GM21528 (cell line): ENCODE measurements at regions not wholly inside any gene's neighbourhood (a gene's known extent, or its start where the extent isn't known, plus 50 kb on each side); places are given as distances from the start of the nearest gene placed in this dataset.
"Not testable (repeated sequence)": the region's sequence is repeated elsewhere in the genome, so short reads cannot be mapped to it uniquely, and the experiment has no call there.

Source experiments
- ATAC-seq: cut with Tn5 transposase; IDR thresholded peaks from one replicate; pipeline ENCODE4 v1.9.1; 2021; ENCODE audit warnings: mild to moderate bottlenecking, moderate library complexity; ENCODE audit not compliant: unreplicated experiment, low FRiP score

- no peak for ATAC-seq
Observed at GRCh38 chr1:199466961-199467360, 560.5 kb upstream of the NR5A2 start.

- no peak for ATAC-seq
Observed at GRCh38 chr1:199472018-199472417, 555.5 kb upstream of the NR5A2 start.

- ATAC-seq, result no peak
Observed at GRCh38 chr1:199472978-199473377, 554.5 kb upstream of the NR5A2 start.

- ATAC-seq, result no peak
Observed at GRCh38 chr1:199474738-199475137, 552.8 kb upstream of the NR5A2 start.

GRCh38 chr1:199482426-199482825 lies 545.1 kb upstream of the NR5A2 start:
- no peak for ATAC-seq

- ATAC-seq, result no peak
Observed at GRCh38 chr1:199489594-199489993, 537.9 kb upstream of the NR5A2 start.

GRCh38 chr1:199490769-199491527 lies 536.6 kb upstream of the NR5A2 start:
- no peak for ATAC-seq

- ATAC-seq, result no peak
Observed at GRCh38 chr1:199495432-199495831, 532.1 kb upstream of the NR5A2 start.

- ATAC-seq, result not testable (repeated sequence)
Observed at GRCh38 chr1:199498802-199499201, 528.7 kb upstream of the NR5A2 start.

- ATAC-seq, result no peak
Observed at GRCh38 chr1:199508072-199508471, 519.4 kb upstream of the NR5A2 start.

GRCh38 chr1:199508653-199509052 lies 518.9 kb upstream of the NR5A2 start:
- no peak for ATAC-seq

- ATAC-seq, result no peak
Observed at GRCh38 chr1:199509456-199509855, 518.1 kb upstream of the NR5A2 start.

GRCh38 chr1:199510314-199510713 lies 517.2 kb upstream of the NR5A2 start:
- no peak for ATAC-seq

- no peak for ATAC-seq
Observed at GRCh38 chr1:199512037-199512710, 515.3 kb upstream of the NR5A2 start.

GRCh38 chr1:199515261-199515660 lies 512.2 kb upstream of the NR5A2 start:
- no peak for ATAC-seq

- ATAC-seq, result no peak
Observed at GRCh38 chr1:199522338-199522737, 505.2 kb upstream of the NR5A2 start.

- no peak for ATAC-seq
Observed at GRCh38 chr1:199522936-199523335, 504.6 kb upstream of the NR5A2 start.

GRCh38 chr1:199529324-199529723 lies 498.2 kb upstream of the NR5A2 start:
- no peak for ATAC-seq

- not testable (repeated sequence) for ATAC-seq
Observed at GRCh38 chr1:199533361-199533760, 494.1 kb upstream of the NR5A2 start.

GRCh38 chr1:199545780-199546179 lies 481.7 kb upstream of the NR5A2 start:
- ATAC-seq, result peak; percentile 51

- peak; percentile 49 for ATAC-seq
Observed at GRCh38 chr1:199546323-199546722, 481.2 kb upstream of the NR5A2 start.

GRCh38 chr1:199549421-199549820 lies 478.1 kb upstream of the NR5A2 start:
- no peak for ATAC-seq
